Endodermal cell (in vitro differentiated cells): ENCODE measurements at regions not wholly inside any gene's neighbourhood (a gene's known extent, or its start where the extent isn't known, plus 50 kb on each side); places are given as distances from the start of the nearest gene placed in this dataset.

Experiments used
- DNase-seq: peaks from one replicate; pipeline ENCODE4 v3.0.0-alpha.2; 2017
- H3K27ac ChIP-seq: 2 replicates; pipeline ENCODE4 v1.5.1; 2013; ENCODE audit warnings: mild to moderate bottlenecking, low read depth, low read length, moderate library complexity
- H3K27me3 ChIP-seq: 2 replicates; pipeline ENCODE4 v1.6.1; 2013; ENCODE audit warnings: mild to moderate bottlenecking, low read length, moderate library complexity; ENCODE audit not compliant: insufficient read depth, control insufficient read depth, poor library complexity, severe bottlenecking
- H3K36me3 ChIP-seq: 2 replicates; pipeline ENCODE4 v1.7.0; 2013; ENCODE audit warnings: mild to moderate bottlenecking, low read length, moderate library complexity; ENCODE audit not compliant: control insufficient read depth, insufficient read depth
- H3K4me1 ChIP-seq: one replicate; pipeline ENCODE4 v1.7.0; 2013; ENCODE audit warnings: low read length; ENCODE audit not compliant: control insufficient read depth, insufficient read depth
- H3K4me3 ChIP-seq: 2 replicates; pipeline ENCODE4 v1.5.1; 2013; ENCODE audit warnings: mild to moderate bottlenecking, low read length, moderate library complexity
- H3K9ac ChIP-seq: 2 replicates; pipeline ENCODE4 v1.6.1; 2013; ENCODE audit warnings: mild to moderate bottlenecking, low read length, moderate library complexity; ENCODE audit not compliant: poor library complexity, severe bottlenecking; ENCODE audit errors: extremely low read depth
- H3K9me3 ChIP-seq: 2 replicates; pipeline ENCODE4 v1.6.1; 2013; ENCODE audit warnings: mild to moderate bottlenecking, low read length, moderate library complexity; ENCODE audit not compliant: control insufficient read depth
- H3K27ac Mint-ChIP-seq: 2 replicates; pipeline ENCODE4 v1.8.0; 2020; ENCODE audit warnings: mixed read lengths
- H3K27me3 Mint-ChIP-seq: 2 replicates; pipeline ENCODE4 v1.8.0; 2021; ENCODE audit warnings: mild to moderate bottlenecking, mixed read lengths; ENCODE audit not compliant: insufficient read depth
- H3K36me3 Mint-ChIP-seq: 2 replicates; pipeline ENCODE4 v1.8.0; 2020; ENCODE audit warnings: low read depth, mixed read lengths
- H3K4me1 Mint-ChIP-seq: 2 replicates; pipeline ENCODE4 v1.8.0; 2020; ENCODE audit warnings: mixed read lengths
- H3K4me3 Mint-ChIP-seq: 2 replicates; pipeline ENCODE4 v1.8.0; 2020; ENCODE audit warnings: mild to moderate bottlenecking, moderate library complexity, mixed read lengths
- H3K9me3 Mint-ChIP-seq: 2 replicates; pipeline ENCODE4 v1.8.0; 2020; ENCODE audit warnings: mild to moderate bottlenecking, mixed read lengths
- WGBS, 2 experiments: methylation state at CpG; one replicate each; pipeline versions ENCODE4 v1.1.5 to v1.1.7; 2013; ENCODE audit warnings: missing lambda C conversion rate in 2 of 2, mixed read lengths in 1 of 2; ENCODE audit not compliant: insufficient coverage in 1 of 2, insufficient read length in 1 of 2; 5-methylcytosine and 5-hydroxymethylcytosine counted together
- TF ChIP-seq, protein P1 (sequence below): fragments of 200-600 bp; sonication (generic); conservative IDR thresholded peaks from 2 replicates; pipeline ENCODE4 v1.5.0; 2021; ENCODE audit warnings: antibody characterized with exemption, mild to moderate bottlenecking

DNA sequence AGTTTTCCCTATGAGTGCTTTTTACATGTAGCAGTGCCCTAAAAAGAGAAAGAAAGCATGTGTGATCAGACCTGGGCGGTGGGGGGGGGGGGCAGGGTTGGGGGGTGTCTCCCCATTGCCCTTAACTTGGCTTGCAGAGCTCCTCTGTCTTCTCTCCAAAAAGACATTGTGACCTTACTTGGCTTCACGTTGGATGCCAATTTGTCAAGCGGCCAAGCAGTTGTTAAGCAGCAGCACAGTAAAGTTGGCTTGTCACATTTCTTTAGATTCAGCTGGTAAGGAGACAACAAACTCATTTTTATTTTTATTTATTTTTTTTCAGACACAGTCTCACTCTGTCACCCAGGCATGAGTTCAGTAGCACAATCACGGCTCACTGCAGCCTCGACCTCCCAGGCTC lies 57.3 kb upstream of the ZNF157 start:
- Mint-ChIP-seq H3K9me3 (peaks cover 66% of the 10 kb centered on the region), H3K27ac (no peak overlapping the region), H3K27me3 (no peaks in the 10 kb centered on the region), H3K36me3 (no peaks in the 10 kb centered on the region), H3K4me3 (no peak overlapping the region), H3K4me1 (peaks cover 14% of the 10 kb centered on the region)
- H3K9ac ChIP-seq = no peak overlapping the region
- TF ChIP-seq, protein P1, sequence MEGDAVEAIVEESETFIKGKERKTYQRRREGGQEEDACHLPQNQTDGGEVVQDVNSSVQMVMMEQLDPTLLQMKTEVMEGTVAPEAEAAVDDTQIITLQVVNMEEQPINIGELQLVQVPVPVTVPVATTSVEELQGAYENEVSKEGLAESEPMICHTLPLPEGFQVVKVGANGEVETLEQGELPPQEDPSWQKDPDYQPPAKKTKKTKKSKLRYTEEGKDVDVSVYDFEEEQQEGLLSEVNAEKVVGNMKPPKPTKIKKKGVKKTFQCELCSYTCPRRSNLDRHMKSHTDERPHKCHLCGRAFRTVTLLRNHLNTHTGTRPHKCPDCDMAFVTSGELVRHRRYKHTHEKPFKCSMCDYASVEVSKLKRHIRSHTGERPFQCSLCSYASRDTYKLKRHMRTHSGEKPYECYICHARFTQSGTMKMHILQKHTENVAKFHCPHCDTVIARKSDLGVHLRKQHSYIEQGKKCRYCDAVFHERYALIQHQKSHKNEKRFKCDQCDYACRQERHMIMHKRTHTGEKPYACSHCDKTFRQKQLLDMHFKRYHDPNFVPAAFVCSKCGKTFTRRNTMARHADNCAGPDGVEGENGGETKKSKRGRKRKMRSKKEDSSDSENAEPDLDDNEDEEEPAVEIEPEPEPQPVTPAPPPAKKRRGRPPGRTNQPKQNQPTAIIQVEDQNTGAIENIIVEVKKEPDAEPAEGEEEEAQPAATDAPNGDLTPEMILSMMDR = no peak
- no peaks in the 10 kb centered on the region for H3K9me3 ChIP-seq
- no peak overlapping the region for H3K27ac ChIP-seq
- H3K27me3 ChIP-seq = no peaks in the 10 kb centered on the region
- WGBS, 2 experiments = 89 to 100% methylated on average over 3 to 4 of the region's 5 CpGs
- DNase-seq = no peak
- no peak overlapping the region for H3K4me3 ChIP-seq
- no peaks in the 10 kb centered on the region for H3K4me1 ChIP-seq
- H3K36me3 ChIP-seq = no peaks in the 10 kb centered on the region

DNA sequence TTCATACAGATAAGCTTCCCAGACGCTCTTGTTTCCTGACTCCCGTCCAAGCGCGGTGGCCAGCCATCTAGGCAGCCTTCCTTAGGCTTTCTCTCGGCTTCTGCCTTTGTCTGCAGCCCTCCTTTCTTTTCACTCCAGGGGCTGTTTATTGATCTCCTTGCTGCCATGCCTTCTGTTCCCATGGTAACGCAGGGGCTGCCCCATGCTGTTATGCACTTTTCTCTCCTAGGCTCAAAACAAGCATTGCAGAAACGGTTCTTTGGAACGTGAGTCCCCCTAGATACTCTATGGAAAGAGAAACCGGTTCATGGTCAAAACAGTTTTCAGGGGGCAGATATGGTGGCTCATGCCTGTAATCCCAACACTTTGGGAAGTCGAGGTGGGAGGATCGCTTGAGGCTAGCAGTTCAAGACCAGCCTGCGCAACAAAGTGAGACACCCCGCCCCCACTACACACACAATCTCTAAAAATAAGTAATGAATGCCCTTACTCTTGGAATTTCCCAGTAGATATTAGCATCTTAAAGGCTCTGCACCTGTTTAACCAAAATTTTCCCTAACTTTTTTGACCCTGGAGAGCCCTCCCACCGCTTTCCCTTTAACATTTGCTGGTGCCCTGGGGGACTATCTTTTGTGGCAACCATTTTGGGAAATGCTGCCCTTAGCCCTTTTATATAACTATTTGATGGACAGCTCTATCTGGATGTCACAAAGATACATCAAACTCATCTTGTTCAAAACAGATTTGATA lies 53.9 kb upstream of the ZNF157 start:
- H3K9me3 ChIP-seq = no peaks in the 10 kb centered on the region
- Mint-ChIP-seq H3K36me3 (no peaks in the 10 kb centered on the region), H3K27me3 (no peaks in the 10 kb centered on the region), H3K4me1 (peaks cover 14% of the 10 kb centered on the region), H3K9me3 (peaks cover 61% of the 10 kb centered on the region), H3K4me3 (peak overlapping the region; percentile 20), H3K27ac (peak overlapping the region; percentile 88)
- peak; percentile 88 for DNase-seq
- 10 to 13% methylated on average over 6 to 14 of the region's 14 CpGs for WGBS, 2 experiments
- H3K4me1 ChIP-seq = no peaks in the 10 kb centered on the region
- H3K27me3 ChIP-seq = no peaks in the 10 kb centered on the region
- TF ChIP-seq, protein P1 = no peak
- H3K9ac ChIP-seq = peak overlapping the region; percentile 41
- H3K27ac ChIP-seq = peak overlapping the region; percentile 99
- H3K36me3 ChIP-seq = no peaks in the 10 kb centered on the region
- H3K4me3 ChIP-seq = peak overlapping the region; percentile 53
